Heart left ventricle (tissue), 16 donors: ENCODE measurements at regions not wholly inside any gene's neighbourhood (a gene's known extent, or its start where the extent isn't known, plus 50 kb on each side); places are given as distances from the start of the nearest gene placed in this dataset.

Source experiments
- ATAC-seq, 4 donors: fragments of 200-7000 bp; cut with Tn5 transposase; one replicate each; pipeline ENCODE4 v1.9.1; 2020 to 2022; ENCODE audit warnings: moderate library complexity in 4 of 4, mild to moderate bottlenecking in 3 of 4, moderate number of reproducible peaks in 1 of 4
- DNase-seq, 5 donors: peaks; one replicate each; pipeline ENCODE4 v3.0.0-alpha.2; 2020
- H3K27ac ChIP-seq, 12 donors: fragments of 200-600 bp; sonication (generic) in 4 of 12; one replicate each; pipeline versions ENCODE4 v1.5.0 to v1.8.0; 2016 to 2022; ENCODE audit warnings: mild to moderate bottlenecking in 2 of 12
- H3K27me3 ChIP-seq, 9 donors: fragments of 200-600 bp; sonication (generic) in 2 of 9; one replicate each; pipeline versions ENCODE4 v1.5.1 to v1.8.0; 2016 to 2022; ENCODE audit warnings: mild to moderate bottlenecking in 3 of 9
- H3K36me3 ChIP-seq, 9 donors: fragments of 200-600 bp; sonication (generic) in 2 of 9; one replicate each; pipeline versions ENCODE4 v1.5.0 to v1.8.0; 2018 to 2022; ENCODE audit warnings: mild to moderate bottlenecking in 2 of 9
- H3K4me1 ChIP-seq, 12 donors: fragments of 200-600 bp; sonication (generic) in 4 of 12; one replicate each; pipeline versions ENCODE4 v1.5.0 to v1.8.0; 2016 to 2022; ENCODE audit warnings: mild to moderate bottlenecking in 3 of 12
- H3K4me3 ChIP-seq, 12 donors: fragments of 200-600 bp; sonication (generic) in 4 of 12; one replicate each; pipeline versions ENCODE4 v1.5.0 to v1.8.0; 2017 to 2022; ENCODE audit warnings: mild to moderate bottlenecking in 9 of 12, moderate library complexity in 4 of 12
- H3K9me3 ChIP-seq, 12 donors: fragments of 200-600 bp; sonication (generic) in 4 of 12; one replicate each; pipeline versions ENCODE4 v1.5.0 to v1.8.0; 2016 to 2022; ENCODE audit warnings: mild to moderate bottlenecking in 1 of 12
- POLR2A ChIP-seq, 2 donors: fragments of 450-650 bp; IDR thresholded peaks; one replicate each; pipeline ENCODE4 v1.6.1; 2017; ENCODE audit warnings: antibody characterized with exemption in 2 of 2, mild to moderate bottlenecking in 2 of 2, moderate library complexity in 2 of 2
- WGBS, 4 donors: extraction: QIAGEN DNeasy Blood & Tissue Kit in 2 of 4; methylation state at CpG; one replicate each; pipeline versions ENCODE4 v1.1.5 to v1.1.7; 2013 to 2018; 5-methylcytosine and 5-hydroxymethylcytosine counted together
- intact Hi-C, 10 donors: fragments of 100-400 bp; cut with DNase I; formaldehyde crosslinking; loops; one replicate each; pipeline versions ENCODE4 v1.11.1 to v1.14.2; 2022
- TF ChIP-seq, protein P1 (sequence below), 12 donors: fragments of 200-600 bp; sonication (generic) in 4 of 12; IDR thresholded peaks; one replicate each; pipeline versions ENCODE4 v1.5.0 to v1.8.0; 2018 to 2022; ENCODE audit warnings: antibody characterized with exemption in 12 of 12, mild to moderate bottlenecking in 5 of 12
- donor health status: ischemic (EF 13 %, LVEDD 7.1; RV severe dilation, severe dysfunction).
- donor health status: healthy with polysubstance abuse.
- donor health status: DM: no; HTN: yes; CAD: no.
- donor health status: DM: no; HTN: no; CAD: no.
- donor health status: ischemic (EF 25% LVEDD 6.9; RV normal size, moderate dysfunction).
- donor health status: ischemic (EF 25% LVEDD 5.7; RV mildly dilated, moderate dysfunction).
- donor health status: healthy.
- donor health status: DM: yes; HTN: yes; CAD: no.
- donor health status: ischemic (EF 35%, LVEDD 5.7; RV mildly dilated, moderate dysfunction).
- donor health status: nonischemic (EF 11% LVEDD 7.7; RV severe dilation, severe dysfunction).
- donor health status: DM: yes; HTN: yes; CAD: no.
- donor health status: PGD.
- donor health status: ischemic (EF 29% LVEDD 5.4; RV normal size, mild dysfunction).
- donor health status: nonischemic (EF 23%, LVEDD 6.1; RV moderate dilation, normal function).

DNA sequence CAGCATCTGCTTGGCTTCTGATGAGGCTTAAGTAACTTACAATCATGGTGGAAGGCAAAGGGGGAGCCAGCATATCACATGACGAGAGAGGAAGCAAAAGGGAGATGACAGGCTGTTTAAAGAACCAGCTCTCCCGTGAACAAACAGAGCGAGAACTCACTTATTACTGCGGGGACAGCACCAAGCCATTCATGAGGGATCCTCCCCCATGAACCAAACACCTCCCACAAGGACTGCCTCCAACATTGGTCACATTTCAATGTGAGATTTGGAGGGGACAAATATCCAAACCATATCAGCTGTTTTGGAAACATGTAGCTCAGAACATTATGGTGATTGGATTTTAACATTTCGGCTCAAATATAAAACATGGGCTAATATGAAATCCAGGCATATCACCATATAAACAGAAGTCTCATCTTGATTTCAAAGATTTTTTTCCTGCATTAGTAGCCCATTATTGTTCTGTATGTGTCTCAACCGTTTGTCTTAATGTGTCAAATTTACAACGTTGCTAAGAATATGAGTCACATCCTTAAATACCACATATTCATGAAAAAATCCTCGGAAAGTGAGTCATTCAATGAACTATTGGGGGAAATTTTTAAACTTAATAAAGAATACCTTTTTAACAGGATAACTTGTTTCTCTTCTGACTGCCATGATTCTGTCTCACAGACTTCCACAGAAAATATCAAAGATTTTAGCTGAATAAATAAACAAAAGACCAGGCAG, 894.3 kb downstream of the TFAP2A start:
- no peak for TF ChIP-seq POLR2A (IDR thresholded peaks at IDR 0.05)
- TF ChIP-seq, protein P1, sequence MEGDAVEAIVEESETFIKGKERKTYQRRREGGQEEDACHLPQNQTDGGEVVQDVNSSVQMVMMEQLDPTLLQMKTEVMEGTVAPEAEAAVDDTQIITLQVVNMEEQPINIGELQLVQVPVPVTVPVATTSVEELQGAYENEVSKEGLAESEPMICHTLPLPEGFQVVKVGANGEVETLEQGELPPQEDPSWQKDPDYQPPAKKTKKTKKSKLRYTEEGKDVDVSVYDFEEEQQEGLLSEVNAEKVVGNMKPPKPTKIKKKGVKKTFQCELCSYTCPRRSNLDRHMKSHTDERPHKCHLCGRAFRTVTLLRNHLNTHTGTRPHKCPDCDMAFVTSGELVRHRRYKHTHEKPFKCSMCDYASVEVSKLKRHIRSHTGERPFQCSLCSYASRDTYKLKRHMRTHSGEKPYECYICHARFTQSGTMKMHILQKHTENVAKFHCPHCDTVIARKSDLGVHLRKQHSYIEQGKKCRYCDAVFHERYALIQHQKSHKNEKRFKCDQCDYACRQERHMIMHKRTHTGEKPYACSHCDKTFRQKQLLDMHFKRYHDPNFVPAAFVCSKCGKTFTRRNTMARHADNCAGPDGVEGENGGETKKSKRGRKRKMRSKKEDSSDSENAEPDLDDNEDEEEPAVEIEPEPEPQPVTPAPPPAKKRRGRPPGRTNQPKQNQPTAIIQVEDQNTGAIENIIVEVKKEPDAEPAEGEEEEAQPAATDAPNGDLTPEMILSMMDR (IDR thresholded peaks at IDR 0.05): no peak
- no peaks in the 10 kb centered on the region for H3K4me1 ChIP-seq
- H3K27ac ChIP-seq: no peak overlapping the region
- no peaks in the 10 kb centered on the region for H3K36me3 ChIP-seq
- no peak for ATAC-seq
- 57 to 70% (median 67%) methylated on average over 8 of the region's 8 CpGs for WGBS, 4 donors
- no peak for DNase-seq
- H3K27me3 ChIP-seq: no peaks in the 10 kb centered on the region
- no peak overlapping the region for H3K4me3 ChIP-seq
- H3K9me3 ChIP-seq: no peaks in the 10 kb centered on the region
- intact Hi-C loops: no loop called here

DNA sequence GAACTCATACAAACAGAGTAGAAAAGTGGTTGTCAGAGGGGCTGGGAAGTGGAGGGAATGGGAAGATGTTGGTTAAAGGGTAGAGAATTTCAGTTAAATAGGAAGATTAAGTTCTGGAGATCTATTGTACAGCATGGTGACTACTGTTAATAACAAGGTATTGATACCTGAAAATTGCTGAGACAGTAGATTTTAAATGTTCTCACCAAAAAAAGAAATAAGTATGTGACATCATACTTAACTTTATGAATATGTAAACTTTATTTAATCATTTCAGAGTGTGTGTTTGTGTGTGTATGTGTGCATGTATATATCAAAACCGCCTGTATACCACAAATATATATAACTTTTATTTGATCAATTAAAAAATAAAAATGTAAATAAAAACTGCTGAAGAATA, 896.4 kb downstream of the TFAP2A start:
- H3K27ac ChIP-seq: no peak overlapping the region
- no peak for TF ChIP-seq POLR2A (IDR thresholded peaks at IDR 0.05)
- TF ChIP-seq, protein P1 (IDR thresholded peaks at IDR 0.05): no peak
- H3K27me3 ChIP-seq: no peaks in the 10 kb centered on the region
- H3K4me3 ChIP-seq: no peak overlapping the region
- H3K4me1 ChIP-seq: no peaks in the 10 kb centered on the region
- no peaks in the 10 kb centered on the region for H3K36me3 ChIP-seq
- no peak for ATAC-seq
- intact Hi-C loops: no loop called here
- H3K9me3 ChIP-seq: no peaks in the 10 kb centered on the region
- WGBS, 4 donors: 62 to 74% (median 67%) methylated on average over 1 of the region's 1 CpG
- DNase-seq: no peak

DNA sequence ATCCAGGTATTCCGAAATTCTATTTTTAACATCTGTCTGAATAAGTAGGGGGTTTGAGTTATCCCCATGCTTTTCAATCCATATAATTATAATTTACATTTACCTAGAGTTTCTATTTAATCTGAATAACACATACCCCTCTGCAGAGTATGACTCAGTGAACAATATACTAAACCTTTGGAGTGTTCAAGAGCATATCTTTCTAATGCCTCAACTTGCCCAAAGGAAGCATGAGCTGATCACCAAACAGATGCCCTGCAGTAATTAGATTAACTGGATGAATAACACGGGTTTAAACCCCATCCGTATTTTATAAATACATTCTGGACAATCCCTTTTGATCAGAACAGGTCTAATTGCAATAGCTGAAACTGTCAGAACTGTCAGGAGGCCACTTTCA, 897.1 kb downstream of the TFAP2A start:
- 77 to 85% (median 81%) methylated on average over 3 of the region's 3 CpGs for WGBS, 4 donors
- DNase-seq: no peak

More for the DNA sequence above, 897.1 kb downstream of the TFAP2A start:
- TF ChIP-seq POLR2A (IDR thresholded peaks at IDR 0.05): no peak
- TF ChIP-seq, protein P1 (IDR thresholded peaks at IDR 0.05): no peak
- Histone ChIP-seq H3K9me3 (peaks cover 0 to under 1% (median 0%) of the 10 kb centered on the region in 12 donors), H3K27me3 (no peaks in the 10 kb centered on the region), H3K36me3 (no peaks in the 10 kb centered on the region), H3K4me3 (no peak overlapping the region), H3K4me1 (no peaks in the 10 kb centered on the region), H3K27ac (no peak overlapping the region)
- intact Hi-C loops: no loop called here
- ATAC-seq: no peak
